ENCODE measurements at regions not wholly inside any gene's neighbourhood (a gene's known extent, or its start where the extent isn't known, plus 50 kb on each side); places are given as distances from the start of the nearest gene placed in this dataset.

DNA sequence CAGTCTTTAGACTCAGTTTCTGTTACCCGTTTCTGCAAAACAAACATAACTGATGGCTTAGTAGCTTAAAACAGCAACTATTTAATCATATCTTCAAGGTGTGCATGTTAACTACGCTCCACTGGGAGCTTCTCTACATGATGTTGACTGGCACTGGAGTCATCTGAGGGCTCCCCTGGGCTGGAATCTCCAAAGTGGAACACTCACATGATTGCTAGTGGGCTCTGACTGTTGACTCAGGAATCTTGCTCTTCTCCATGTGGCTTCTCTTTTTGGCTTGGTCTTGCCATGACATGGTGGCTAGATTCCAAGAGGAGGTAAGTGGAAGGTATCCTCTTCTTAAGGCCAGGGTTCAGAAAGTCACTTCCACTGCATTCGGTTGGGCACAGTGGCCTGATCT lies 160.8 kb downstream of the PMAIP1 start:
- TF ChIP-seq, protein P1, sequence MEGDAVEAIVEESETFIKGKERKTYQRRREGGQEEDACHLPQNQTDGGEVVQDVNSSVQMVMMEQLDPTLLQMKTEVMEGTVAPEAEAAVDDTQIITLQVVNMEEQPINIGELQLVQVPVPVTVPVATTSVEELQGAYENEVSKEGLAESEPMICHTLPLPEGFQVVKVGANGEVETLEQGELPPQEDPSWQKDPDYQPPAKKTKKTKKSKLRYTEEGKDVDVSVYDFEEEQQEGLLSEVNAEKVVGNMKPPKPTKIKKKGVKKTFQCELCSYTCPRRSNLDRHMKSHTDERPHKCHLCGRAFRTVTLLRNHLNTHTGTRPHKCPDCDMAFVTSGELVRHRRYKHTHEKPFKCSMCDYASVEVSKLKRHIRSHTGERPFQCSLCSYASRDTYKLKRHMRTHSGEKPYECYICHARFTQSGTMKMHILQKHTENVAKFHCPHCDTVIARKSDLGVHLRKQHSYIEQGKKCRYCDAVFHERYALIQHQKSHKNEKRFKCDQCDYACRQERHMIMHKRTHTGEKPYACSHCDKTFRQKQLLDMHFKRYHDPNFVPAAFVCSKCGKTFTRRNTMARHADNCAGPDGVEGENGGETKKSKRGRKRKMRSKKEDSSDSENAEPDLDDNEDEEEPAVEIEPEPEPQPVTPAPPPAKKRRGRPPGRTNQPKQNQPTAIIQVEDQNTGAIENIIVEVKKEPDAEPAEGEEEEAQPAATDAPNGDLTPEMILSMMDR (conservative IDR thresholded peaks at IDR 0.05 in 1 of 2, IDR thresholded peaks at IDR 0.05 in 1 of 2; ENCODE audit: extremely low read depth in 1 of 2, insufficient read depth in 1 of 2, low read depth in 1 of 2, low read length in 2 of 2): no peak
- no peak for TF ChIP-seq EZH2 (IDR thresholded peaks at IDR 0.05; ENCODE audit: borderline replicate concordance, low read length)

Data from mammary epithelial cell (primary cell).